GM19468 (cell line): ENCODE measurements at regions not wholly inside any gene's neighbourhood (a gene's known extent, or its start where the extent isn't known, plus 50 kb on each side); places are given as distances from the start of the nearest gene placed in this dataset.
"Not testable (repeated sequence)": the region's sequence is repeated elsewhere in the genome, so short reads cannot be mapped to it uniquely, and the experiment has no call there.

ENCODE experiments used
- ATAC-seq: cut with Tn5 transposase; IDR thresholded peaks from one replicate; pipeline ENCODE4 v1.9.1; 2021; ENCODE audit warnings: mild to moderate bottlenecking, moderate library complexity, moderate number of reproducible peaks; ENCODE audit not compliant: unreplicated experiment; ENCODE audit errors: extremely low read depth

GRCh38 chr6:27558028-27558724, 85.3 kb upstream of the ZNF184 start:
- no peak for ATAC-seq

DNA sequence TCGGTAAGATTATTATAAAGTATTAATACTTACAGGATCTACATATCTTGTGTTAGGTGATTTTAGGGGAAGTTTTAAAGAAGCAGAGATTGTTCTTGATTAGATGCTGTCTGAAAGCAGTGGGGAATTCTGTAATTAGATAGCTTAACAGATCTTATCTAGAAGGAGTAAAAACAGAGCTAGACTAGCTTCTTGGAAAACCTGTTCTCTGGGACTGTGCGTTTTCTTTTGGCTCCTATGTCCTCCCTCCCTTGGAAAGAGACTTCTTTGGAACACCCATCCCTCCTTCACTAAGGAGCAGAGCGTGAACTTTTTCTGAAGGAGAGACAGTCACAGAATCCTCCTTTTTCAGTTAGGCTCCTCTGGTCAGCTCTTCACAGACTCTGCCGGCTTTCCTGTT, 83.5 kb upstream of the ZNF184 start:
- ATAC-seq, result no peak

DNA sequence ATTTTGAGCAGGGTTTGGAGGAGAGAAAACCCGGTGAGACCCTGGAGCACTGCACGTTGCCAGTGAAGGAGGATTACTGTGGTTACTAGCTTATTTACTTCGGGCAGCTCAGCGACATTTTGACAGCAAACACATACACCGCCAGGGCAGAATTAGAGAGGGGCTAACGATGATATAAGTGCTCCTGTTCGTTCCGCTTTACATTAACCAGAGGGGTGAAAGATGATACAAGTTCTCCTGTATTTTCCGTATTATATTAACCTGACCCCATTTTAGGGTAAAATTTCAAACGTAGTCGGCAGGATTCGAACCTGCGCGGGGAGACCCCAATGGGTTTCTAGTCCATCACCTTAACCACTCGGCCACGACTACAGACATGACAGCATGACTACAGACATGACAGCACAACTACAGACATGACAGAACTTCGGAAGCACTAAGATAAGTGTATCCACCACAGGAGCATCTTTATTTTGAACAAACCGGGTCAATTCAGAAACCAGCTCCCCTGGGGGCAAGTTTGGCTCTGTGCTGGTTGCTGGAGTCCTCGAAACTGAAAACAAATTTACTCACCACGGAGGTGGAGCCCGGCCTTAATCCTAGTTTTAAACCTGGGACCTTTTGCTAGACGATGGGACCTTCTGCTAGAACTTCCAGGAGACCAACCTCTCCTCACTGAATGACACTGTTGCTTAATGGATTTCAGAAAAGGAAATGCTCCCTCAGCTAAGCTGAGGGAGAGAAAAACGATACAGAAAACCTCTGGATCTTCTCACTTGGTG, 80.4 kb upstream of the ZNF184 start:
- no peak for ATAC-seq

- no peak for ATAC-seq
Observed at GRCh38 chr6:27551607-27552006, 78.7 kb upstream of the ZNF184 start.

GRCh38 chr6:27550692-27551091, 77.8 kb upstream of the ZNF184 start:
- no peak for ATAC-seq

- not testable (repeated sequence) for ATAC-seq
Observed at GRCh38 chr6:27549241-27549598, 76.3 kb upstream of the ZNF184 start.

DNA sequence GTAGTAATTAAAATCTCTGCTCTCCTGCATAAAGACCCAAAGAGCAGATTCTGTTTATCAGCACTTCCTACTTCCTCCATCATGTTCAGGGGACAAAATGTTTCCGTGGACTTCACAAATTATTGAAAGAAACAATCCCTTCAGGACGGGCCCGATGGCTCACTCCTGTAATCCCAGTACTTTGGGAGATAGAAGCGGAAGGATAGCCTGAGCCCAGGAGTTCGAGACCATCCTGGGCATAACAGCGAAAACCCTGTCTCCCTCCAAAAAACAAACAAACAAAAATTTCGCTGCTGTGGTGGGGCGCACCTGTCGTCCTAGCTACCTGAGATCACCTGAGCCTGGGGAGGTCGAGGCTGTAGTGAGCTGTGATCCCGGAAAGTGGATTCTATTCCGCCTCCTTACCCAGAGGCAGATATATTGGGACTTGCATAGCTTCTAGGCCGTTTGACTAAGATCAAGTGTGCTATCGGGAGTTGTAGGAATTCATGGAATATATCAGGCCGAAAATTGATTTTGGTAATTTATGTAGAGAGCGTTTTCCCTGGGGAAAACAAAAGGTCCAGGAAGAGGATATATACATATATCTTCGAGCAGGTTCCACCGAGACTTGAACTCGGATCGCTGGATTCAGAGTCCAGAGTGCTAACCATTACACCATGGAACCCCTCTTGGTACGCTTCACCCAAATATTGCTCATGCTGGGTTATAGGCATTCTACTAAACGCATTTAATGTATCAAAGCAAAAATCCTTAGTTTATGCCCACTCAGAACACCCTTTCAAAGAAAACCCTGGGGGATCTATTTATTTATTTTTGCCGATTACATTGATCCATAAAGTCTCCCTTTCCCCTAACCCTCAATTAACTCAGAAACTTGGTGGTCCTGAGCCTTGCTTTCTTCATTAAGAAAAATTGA, 74.5 kb upstream of the ZNF184 start:
- ATAC-seq, result no peak

DNA sequence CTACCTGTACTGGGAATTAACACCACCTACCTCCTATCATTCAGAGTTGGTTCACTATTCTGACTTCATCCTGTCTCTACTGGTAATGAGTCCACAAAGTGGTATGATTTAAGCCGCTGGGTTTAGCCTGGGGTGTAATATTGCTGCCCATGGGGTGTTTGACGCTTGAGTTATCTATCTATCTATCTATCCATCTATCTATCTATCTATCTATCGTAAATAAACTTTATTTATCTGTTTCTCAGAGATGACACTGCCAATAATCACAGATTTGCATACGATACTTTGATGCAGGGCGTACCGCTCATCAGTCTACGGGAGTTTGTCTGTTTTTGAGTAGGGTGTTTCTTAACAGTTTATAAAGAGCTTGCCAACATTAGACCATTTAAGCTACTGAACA, 73.6 kb upstream of the ZNF184 start:
- ATAC-seq, result no peak

- ATAC-seq, result no peak
Observed at GRCh38 chr6:27545271-27546046, 72.6 kb upstream of the ZNF184 start.

- ATAC-seq, result no peak
Observed at GRCh38 chr6:27544612-27545260, 71.8 kb upstream of the ZNF184 start.

- not testable (repeated sequence) for ATAC-seq
Observed at GRCh38 chr6:27544135-27544534, 71.2 kb upstream of the ZNF184 start.

GRCh38 chr6:27542485-27542884, 69.6 kb upstream of the ZNF184 start:
- no peak for ATAC-seq

DNA sequence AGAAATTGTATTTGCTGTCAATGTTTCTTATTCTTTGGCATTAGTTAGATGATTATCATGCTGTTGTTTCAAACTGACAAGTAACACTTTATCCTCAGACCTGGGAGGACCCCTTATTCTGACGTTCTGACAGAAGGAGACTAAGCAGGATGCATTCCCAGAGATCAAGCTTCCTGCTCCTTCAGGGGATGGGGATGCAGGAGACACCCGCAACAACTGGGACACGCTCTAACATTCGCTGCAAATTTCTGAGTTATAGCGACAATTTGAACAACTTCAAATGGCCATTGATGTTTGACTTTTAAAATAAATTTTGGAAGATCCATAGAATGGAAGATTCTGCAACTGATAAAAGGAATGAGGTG, 69.0 kb upstream of the ZNF184 start:
- no peak for ATAC-seq

- ATAC-seq, result no peak
Observed at GRCh38 chr6:27541212-27541932, 68.5 kb upstream of the ZNF184 start.

DNA sequence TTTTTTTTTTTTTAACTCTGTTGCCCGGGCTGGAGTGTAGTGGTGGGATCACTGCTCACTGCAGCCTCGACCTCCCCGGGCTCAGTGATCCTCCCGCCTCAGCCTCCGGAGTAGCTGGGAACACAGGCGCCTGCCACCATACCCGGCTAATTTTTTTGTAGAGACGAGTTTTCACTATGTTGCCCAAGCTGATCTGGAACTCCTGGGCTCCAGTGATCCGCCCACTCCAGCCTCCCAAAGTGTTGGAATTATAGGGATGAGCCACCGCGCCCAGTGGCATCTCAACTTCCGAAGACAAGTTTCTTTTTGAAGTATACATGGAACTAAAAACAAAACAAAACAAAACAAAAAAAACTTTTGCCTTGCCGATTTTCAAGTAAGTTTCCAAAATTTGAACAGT, 66.6 kb upstream of the ZNF184 start:
- ATAC-seq, result no peak

DNA sequence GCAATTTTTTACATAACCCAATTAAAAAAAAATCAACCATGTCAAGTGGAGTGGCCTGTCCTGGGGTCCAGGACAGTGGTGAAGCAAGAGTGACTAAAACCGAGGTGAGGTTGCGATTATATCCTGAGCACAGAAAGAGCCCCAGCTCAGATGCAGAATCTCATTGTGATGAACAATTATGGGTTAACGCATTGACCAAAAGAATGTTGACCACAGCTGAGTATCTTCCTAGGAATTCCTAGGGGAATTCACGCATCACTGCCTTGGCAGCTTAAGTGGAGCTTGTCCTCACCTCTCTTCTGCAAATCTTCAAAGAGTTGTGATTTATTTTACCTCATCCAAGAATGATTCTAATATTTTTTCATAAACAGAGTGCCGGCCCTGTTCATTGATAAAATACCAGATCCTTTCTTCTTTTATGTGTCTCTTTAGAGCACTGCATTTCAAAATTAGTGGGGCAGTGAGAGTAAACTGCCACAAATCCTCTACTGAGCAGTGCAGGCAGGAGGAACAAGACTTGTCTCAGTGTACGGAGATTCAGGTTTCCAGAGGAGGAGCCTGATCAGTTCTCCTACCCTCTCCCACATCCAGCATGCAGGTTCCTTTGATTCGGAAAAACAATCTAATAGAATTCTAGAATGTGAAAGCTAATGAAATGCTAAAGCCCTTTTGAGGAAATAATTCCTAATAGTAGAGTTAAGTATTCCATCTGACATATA, 60.1 kb upstream of the ZNF184 start:
- no peak for ATAC-seq

DNA sequence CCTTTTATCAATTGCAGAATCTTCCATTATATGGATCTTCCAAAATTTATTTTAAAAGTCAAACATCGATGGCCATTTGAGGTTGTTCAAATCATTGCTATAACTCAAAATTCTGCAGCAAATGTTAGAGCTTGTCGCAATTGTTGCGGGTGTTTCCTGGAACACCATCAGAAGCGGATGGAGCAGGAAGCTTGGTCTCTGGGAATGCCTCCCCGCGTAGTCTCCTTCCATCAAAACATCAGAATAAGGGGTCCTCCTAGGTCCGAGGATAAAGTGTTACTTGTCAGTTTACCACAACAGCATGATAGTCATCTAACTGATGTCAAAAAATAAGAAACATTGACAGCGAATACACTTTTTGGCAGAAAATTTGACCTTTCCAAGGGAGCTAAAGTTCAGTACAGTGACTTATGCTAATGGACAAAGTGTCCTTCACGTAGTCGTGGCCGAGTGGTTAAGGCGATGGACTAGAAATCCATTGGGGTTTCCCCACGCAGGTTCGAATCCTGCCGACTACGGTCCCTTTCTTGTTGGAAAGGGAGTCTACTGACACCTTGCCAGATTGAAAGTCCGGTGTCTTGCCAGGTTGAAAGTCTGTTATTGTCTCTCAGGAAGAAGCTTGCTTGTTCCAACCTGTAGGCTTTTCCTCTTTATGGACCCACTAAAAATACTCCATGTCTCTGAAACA, 59.0 kb upstream of the ZNF184 start:
- ATAC-seq, result no peak

- ATAC-seq, result not testable (repeated sequence)
Observed at GRCh38 chr6:27529796-27530195, 56.9 kb upstream of the ZNF184 start.
